Fibroblast of skin of left biceps (primary cell): ENCODE measurements at regions not wholly inside any gene's neighbourhood (a gene's known extent, or its start where the extent isn't known, plus 50 kb on each side); places are given as distances from the start of the nearest gene placed in this dataset.

ENCODE experiments used
- DNase-seq, 2 experiments: peaks; one replicate each; pipeline ENCODE4 v3.0.0-alpha.2; 2013; ENCODE audit warnings: low read depth in 2 of 2

- DNase-seq: no peak
Measured at GRCh38 chr20:40957265-40957760, 71.3 kb upstream of the TOP1 start.

- no peak for DNase-seq
Measured at GRCh38 chr20:40958598-40958997, 70.0 kb upstream of the TOP1 start.

GRCh38 chr20:40959325-40960092, 69.1 kb upstream of the TOP1 start:
- DNase-seq: no peak

DNA sequence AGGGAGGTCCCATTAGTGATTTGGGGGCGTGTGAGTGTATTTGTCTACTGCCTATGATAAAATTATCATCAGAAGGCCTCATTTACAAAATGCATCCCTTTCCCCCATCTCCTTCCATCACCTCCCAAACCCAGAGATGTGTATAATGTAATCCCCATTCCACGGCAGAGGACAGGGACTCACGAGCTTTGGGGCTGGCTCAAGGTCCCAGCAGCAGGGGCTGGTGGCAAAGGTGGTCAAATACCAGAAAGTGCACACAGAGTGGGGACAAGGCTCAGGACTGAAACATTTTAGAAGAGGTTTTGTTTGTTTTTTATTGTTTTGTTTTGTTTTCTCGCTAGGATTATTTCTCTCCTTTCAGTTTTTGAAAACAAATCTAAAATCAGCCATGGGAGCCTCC, 68.5 kb upstream of the TOP1 start:
- DNase-seq: no peak

- no peak for DNase-seq
Measured at GRCh38 chr20:40960521-40960956, 68.1 kb upstream of the TOP1 start.

DNA sequence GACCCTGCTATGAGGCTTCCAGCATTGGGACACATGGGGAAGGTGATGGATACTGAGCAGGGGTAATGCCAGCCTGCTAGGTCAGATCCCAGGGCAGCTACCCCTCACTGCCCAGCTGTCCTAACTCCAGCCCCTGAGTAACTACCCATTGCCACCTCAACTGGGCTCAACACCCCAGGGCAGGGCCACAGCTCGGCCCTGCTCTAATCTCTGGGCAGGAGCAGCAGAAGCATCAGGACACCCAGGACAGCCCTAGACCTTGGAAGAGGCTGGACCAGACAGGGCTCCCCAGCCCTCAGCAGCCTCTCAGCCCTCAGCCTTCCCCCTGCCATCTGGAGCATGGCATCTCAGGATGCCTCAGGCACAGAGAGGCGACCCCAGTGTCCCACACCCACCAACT, 67.4 kb upstream of the TOP1 start:
- DNase-seq: no peak

DNA sequence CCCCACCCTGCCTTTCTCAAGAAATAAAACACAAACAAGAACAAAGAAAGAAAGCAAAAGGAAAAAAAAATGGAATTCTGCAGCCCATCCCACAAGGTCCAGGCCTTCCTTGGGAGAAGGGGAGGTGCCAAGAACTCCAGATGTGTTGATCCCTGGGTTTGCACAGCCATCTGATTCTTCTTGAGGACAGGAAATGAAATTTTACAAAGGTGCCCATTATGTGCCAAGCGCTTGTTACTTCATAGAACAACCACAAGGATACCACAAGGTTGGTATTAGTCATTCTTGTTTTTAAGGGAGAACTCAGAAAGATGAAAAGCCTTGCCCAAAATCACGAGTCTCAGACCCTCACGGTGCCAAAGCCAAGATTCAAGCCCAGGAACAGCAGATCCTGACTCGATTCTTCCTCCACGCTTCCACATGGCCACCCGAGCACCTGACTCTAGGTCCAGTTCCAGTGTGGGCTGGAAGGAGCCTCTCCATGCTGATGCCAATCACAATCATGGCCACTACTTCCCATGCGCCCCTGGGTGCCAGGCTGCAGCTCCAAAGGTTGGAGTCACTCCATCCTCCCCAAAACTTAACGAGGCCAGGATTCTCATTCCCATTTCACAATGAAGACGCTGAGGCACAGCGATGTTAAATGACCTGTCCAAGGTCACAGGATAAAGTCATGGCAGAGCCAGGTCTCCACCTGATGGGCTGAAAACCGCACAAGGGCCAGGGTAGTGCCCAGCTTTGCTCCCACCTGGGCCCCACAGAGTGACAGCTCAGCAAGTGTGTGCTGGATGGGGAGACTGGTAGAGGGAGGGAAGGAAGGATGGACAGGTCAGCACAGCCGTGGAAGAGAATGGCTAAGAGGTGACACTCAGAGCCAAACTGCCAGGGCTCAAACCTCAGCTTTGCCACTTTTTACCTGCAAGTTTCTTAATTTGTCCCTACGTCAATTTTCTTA, 66.7 kb upstream of the TOP1 start:
- no peak for DNase-seq

- no peak for DNase-seq
Measured at GRCh38 chr20:40962733-40963504, 65.7 kb upstream of the TOP1 start.

- no peak for DNase-seq
Measured at GRCh38 chr20:40963505-40963845, 65.1 kb upstream of the TOP1 start.

- no peak for DNase-seq
Measured at GRCh38 chr20:40965671-40966070, 63.0 kb upstream of the TOP1 start.

DNA sequence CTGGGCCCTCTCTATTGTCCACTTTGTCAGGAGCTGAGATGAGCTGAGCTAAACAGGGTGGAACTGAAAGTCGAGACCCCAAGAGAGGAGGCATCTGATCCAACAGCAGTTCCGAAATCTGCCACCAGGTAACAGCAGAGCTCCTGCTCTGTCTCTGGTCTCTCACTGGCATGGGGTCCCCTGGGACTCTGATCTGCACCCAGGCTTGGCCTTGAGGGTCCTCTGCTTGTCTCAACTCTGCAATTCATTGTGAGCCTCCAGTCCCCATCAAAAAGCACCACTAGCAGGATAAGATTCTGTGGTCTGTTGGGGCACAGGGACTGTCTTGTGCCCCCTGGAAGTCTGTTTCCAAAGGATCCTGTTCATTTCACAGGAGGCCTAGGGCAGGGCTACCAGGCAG, 62.5 kb upstream of the TOP1 start:
- DNase-seq: no peak

DNA sequence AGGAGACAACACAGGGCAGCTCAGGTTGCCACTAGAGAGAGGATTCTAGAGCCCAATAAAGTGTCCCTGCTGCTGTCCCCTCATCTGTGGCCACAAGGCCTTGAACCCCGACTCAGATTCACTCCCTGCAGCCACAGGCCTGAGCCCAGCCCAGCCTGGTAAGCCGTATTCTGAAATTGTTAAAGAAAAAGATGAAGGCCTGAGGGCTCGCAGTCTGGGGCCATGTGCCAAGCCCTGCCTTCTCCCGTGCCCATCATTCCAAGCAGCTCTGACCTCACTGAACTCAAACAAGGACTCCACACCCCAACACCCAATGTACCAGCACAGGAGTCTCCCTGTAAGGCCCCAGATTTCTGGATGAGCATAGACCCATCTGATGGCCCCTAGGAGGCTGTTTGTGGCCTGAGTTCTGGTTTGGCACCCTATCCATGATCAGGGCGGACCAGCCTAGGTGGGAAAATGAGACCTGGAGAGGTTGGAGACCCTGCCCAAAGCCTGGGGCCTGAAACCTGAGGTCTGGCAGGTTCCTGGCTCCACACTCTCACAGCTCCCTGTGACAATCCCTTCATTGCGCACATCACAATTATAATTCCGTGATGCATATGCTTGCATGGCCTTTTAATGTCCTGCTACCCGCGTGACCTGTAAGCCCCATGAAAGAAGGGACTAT, 62.0 kb upstream of the TOP1 start:
- DNase-seq: no peak

DNA sequence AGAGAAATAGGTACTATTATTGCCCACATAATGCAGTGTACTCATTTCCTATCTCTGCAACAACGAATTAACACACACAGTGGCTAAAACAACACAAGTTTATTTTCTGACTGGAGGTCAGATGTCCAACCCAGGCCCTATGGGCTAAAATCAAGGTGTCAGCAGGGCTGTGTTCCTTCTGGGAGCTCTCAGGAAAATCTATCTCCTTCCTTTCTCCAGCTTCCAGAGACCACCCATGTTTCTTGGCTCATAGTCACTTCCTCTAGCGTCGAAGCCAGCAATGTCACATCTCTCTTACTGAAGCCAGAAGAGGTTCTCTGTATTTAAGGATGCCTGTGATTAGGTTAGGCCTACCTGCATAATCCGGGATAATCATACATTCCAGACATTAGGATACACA, 60.9 kb upstream of the TOP1 start:
- no peak for DNase-seq

DNA sequence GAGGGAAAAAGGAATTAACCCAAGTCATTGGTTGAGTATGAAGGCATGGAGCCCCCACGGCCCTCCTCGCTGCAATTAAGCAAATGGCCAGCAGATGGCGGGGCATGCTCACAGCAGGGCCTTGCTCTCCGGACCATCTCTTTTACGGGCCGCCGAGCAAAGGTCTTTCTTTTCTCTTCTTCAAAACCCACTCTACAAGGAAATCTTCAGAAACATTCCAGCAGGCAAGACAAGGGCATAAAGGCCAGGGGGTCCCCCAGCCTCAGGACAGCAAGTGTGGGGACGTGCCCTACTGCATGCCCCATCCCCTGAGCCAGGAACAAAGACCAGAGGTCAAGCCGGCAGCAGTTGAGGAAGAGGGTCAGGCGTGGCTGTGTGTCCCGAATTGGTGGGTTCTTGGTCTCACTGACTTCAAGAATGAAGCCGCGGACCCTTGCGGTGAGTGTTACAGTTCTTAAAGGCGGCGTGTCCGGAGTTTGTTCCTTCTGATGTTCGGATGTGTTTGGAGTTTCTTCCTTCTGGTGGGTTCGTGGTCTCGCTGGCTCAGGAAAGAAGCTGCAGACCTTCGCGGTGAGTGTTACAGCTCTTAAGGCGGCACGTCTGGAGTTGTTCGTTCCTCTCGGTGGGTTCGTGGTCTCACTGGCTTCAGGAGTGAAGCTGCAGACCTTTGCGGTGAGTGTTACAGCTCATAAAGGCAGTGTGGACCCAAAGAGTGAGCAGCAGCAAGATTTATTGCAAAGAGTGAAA, 59.6 kb upstream of the TOP1 start:
- DNase-seq: peak in 1 of 2 experiments; percentile 33

- no peak for DNase-seq
Measured at GRCh38 chr20:40970218-40970617, 58.4 kb upstream of the TOP1 start.

DNA sequence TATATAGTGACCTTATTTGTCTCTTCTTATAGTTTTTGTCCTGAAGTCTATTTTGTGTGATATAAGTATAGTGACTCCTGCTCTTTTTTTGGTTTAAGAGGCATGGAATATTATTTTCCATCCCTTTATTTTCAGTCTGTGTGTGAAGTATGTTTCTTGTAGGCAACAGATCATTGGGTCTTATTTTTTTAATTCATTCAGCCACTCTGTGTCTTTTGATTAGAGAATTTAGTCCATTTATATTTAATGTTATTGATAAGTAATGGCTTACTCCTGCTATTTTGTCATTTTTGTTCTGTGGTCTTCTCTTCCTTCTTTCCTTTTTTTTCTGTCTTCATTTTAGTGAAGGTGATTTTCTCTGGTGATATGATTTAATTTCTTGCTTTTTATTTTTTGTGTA, 51.4 kb upstream of the TOP1 start:
- no peak for DNase-seq

GRCh38 chr20:40978761-40979160, 49.9 kb upstream of the TOP1 start:
- DNase-seq: no peak
